ENCODE measurements at regions not wholly inside any gene's neighbourhood (a gene's known extent, or its start where the extent isn't known, plus 50 kb on each side); places are given as distances from the start of the nearest gene placed in this dataset.

- no peak for TF ChIP-seq CTCF (IDR thresholded peaks at IDR 0.05)
- no peak for TF ChIP-seq POLR2A (IDR thresholded peaks at IDR 0.05)
These were observed 96.4 kb upstream of the RPL38 start for GRCh38 chr17:74107107-74107506.

Measured in lower leg skin (tissue), 3 donors.